WERI-Rb-1 (cell line): ENCODE measurements at regions not wholly inside any gene's neighbourhood (a gene's known extent, or its start where the extent isn't known, plus 50 kb on each side); places are given as distances from the start of the nearest gene placed in this dataset.

ENCODE experiments used
- DNase-seq: peaks from one replicate; pipeline ENCODE4 v3.0.0-alpha.2; 2020
- H3K27ac ChIP-seq: fragments of 250-450 bp; sonication (Bioruptor Pico); 2 replicates; pipeline ENCODE4 v1.5.1; 2020; ENCODE audit warnings: mild to moderate bottlenecking, moderate library complexity
- H3K27me3 ChIP-seq: fragments of 250-450 bp; sonication (Bioruptor Pico); 2 replicates; pipeline ENCODE4 v1.5.1; 2021; ENCODE audit warnings: mild to moderate bottlenecking, low read depth, moderate library complexity; ENCODE audit not compliant: insufficient read depth, severe bottlenecking
- H3K36me3 ChIP-seq: fragments of 250-450 bp; sonication (Bioruptor Pico); 2 replicates; pipeline ENCODE4 v1.5.1; 2020; ENCODE audit warnings: mild to moderate bottlenecking, moderate library complexity
- H3K4me3 ChIP-seq: 2 replicates; pipeline ENCODE4 v1.5.1; 2011; ENCODE audit warnings: low read depth, mild to moderate bottlenecking, control low read depth, low read length
- H3K9me3 ChIP-seq: fragments of 250-450 bp; sonication (Bioruptor Pico); 2 replicates; pipeline ENCODE4 v1.5.1; 2021; ENCODE audit warnings: mild to moderate bottlenecking, moderate library complexity; ENCODE audit not compliant: severe bottlenecking
- CTCF ChIP-seq: IDR thresholded peaks from 2 replicates; pipeline ENCODE4 v1.5.1; 2011; ENCODE audit warnings: low read depth, mild to moderate bottlenecking, control low read depth, inconsistent platforms, low read length

GRCh38 chr11:109978895-109979294 lies 114.3 kb upstream of the ZC3H12C start:
- Histone ChIP-seq H3K4me3 (no peak overlapping the region), H3K27ac (no peak overlapping the region), H3K27me3 (no peaks in the 10 kb centered on the region), H3K9me3 (no peaks in the 10 kb centered on the region), H3K36me3 (no peaks in the 10 kb centered on the region)
- no peak for DNase-seq
- TF ChIP-seq CTCF, result no peak

GRCh38 chr11:109981031-109981636 lies 112.1 kb upstream of the ZC3H12C start:
- Histone ChIP-seq H3K9me3 (no peaks in the 10 kb centered on the region), H3K27me3 (no peaks in the 10 kb centered on the region), H3K36me3 (no peaks in the 10 kb centered on the region), H3K4me3 (no peak overlapping the region), H3K27ac (no peak overlapping the region)
- no peak for TF ChIP-seq CTCF
- no peak for DNase-seq

GRCh38 chr11:109983358-109983757 lies 109.8 kb upstream of the ZC3H12C start:
- Histone ChIP-seq H3K27ac (no peak overlapping the region), H3K27me3 (no peaks in the 10 kb centered on the region), H3K9me3 (no peaks in the 10 kb centered on the region), H3K36me3 (no peaks in the 10 kb centered on the region), H3K4me3 (no peak overlapping the region)
- no peak for TF ChIP-seq CTCF
- no peak for DNase-seq

GRCh38 chr11:109984634-109985289 lies 108.4 kb upstream of the ZC3H12C start:
- DNase-seq, result no peak
- TF ChIP-seq CTCF, result no peak
- Histone ChIP-seq H3K4me3 (no peak overlapping the region), H3K27me3 (no peaks in the 10 kb centered on the region), H3K36me3 (no peaks in the 10 kb centered on the region), H3K9me3 (no peaks in the 10 kb centered on the region), H3K27ac (no peak overlapping the region)

- H3K27ac ChIP-seq, result no peak overlapping the region
- H3K27me3 ChIP-seq, result no peaks in the 10 kb centered on the region
- DNase-seq, result no peak
- H3K9me3 ChIP-seq, result no peaks in the 10 kb centered on the region
- TF ChIP-seq CTCF, result no peak
- H3K36me3 ChIP-seq, result no peaks in the 10 kb centered on the region
- no peak overlapping the region for H3K4me3 ChIP-seq
Measured at GRCh38 chr11:109986488-109986887, 106.7 kb upstream of the ZC3H12C start.

GRCh38 chr11:109991835-109992234 lies 101.4 kb upstream of the ZC3H12C start:
- no peak overlapping the region for H3K4me3 ChIP-seq
- no peaks in the 10 kb centered on the region for H3K27me3 ChIP-seq
- H3K9me3 ChIP-seq, result no peaks in the 10 kb centered on the region
- no peak for DNase-seq
- H3K36me3 ChIP-seq, result no peaks in the 10 kb centered on the region
- TF ChIP-seq CTCF, result no peak
- no peak overlapping the region for H3K27ac ChIP-seq
